Testis (tissue), 2 donors: ENCODE measurements at regions not wholly inside any gene's neighbourhood (a gene's known extent, or its start where the extent isn't known, plus 50 kb on each side); places are given as distances from the start of the nearest gene placed in this dataset.

Experiments
- POLR2A ChIP-seq: fragments of 450-650 bp; IDR thresholded peaks from one replicate; pipeline ENCODE4 v1.6.1; 2017; ENCODE audit warnings: antibody characterized with exemption, mild to moderate bottlenecking, moderate library complexity
- TF ChIP-seq, protein P1 (sequence below), 3 experiments: fragments of 450-650 bp in 2 of 3; fragments of 200-600 bp in 1 of 3; sonication (generic) in 1 of 3; IDR thresholded peaks; one replicate each; pipeline ENCODE4 v1.5.1; 2016 to 2019; ENCODE audit warnings: antibody characterized with exemption in 3 of 3, mild to moderate bottlenecking in 2 of 3, moderate library complexity in 1 of 3

DNA sequence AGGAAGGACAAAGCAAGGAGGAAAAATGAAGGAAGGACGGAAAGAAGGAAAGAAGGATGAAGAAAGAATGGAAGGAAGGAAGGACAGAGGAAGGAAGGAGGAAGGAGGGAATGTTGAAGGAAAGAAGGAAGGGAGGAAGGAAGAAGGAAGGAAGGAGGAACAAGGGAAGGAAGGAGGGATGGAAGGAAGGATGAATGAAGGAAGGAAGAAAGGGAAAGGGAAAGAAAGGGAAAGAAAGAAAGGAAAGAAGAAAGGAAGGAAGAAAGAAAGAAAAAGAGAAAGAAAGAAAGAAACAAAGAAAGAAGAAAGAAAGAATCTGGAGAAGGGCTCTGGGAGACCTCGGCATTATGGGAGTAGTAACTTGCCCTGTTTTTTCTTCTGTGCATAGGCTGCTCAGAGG is 70.8 kb upstream of the SHISA3 start:
- TF ChIP-seq, protein P1, sequence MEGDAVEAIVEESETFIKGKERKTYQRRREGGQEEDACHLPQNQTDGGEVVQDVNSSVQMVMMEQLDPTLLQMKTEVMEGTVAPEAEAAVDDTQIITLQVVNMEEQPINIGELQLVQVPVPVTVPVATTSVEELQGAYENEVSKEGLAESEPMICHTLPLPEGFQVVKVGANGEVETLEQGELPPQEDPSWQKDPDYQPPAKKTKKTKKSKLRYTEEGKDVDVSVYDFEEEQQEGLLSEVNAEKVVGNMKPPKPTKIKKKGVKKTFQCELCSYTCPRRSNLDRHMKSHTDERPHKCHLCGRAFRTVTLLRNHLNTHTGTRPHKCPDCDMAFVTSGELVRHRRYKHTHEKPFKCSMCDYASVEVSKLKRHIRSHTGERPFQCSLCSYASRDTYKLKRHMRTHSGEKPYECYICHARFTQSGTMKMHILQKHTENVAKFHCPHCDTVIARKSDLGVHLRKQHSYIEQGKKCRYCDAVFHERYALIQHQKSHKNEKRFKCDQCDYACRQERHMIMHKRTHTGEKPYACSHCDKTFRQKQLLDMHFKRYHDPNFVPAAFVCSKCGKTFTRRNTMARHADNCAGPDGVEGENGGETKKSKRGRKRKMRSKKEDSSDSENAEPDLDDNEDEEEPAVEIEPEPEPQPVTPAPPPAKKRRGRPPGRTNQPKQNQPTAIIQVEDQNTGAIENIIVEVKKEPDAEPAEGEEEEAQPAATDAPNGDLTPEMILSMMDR (IDR thresholded peaks at IDR 0.05): no peak
- no peak for TF ChIP-seq POLR2A
